Stimulated activated memory B cell treated with anti-CD40 and anti-IgM and Interleukin-4, amounts not matched to agents 10 μg/mL and 1 μg/mL and 100 μg/mL, for 72 hours (primary cell): ENCODE measurements at regions not wholly inside any gene's neighbourhood (a gene's known extent, or its start where the extent isn't known, plus 50 kb on each side); places are given as distances from the start of the nearest gene placed in this dataset.
A peak's percentile ranks its signal among the peaks of the same experiment; 100 is the strongest.

Source experiments
- ATAC-seq: fragments of 150-1000 bp; cut with Tn5 transposase; 2 replicates; pipeline ENCODE4 v1.10.0; 2021
- H3K27ac Mint-ChIP-seq: one replicate; pipeline ENCODE4 v1.8.0; 2022; ENCODE audit warnings: mild to moderate bottlenecking, mixed read lengths
- H3K27me3 Mint-ChIP-seq: one replicate; pipeline ENCODE4 v1.8.0; 2022; ENCODE audit warnings: mixed read lengths
- H3K36me3 Mint-ChIP-seq: one replicate; pipeline ENCODE4 v1.8.0; 2022; ENCODE audit warnings: mixed read lengths
- H3K4me1 Mint-ChIP-seq: one replicate; pipeline ENCODE4 v1.8.0; 2022; ENCODE audit warnings: mixed read lengths
- H3K4me3 Mint-ChIP-seq: one replicate; pipeline ENCODE4 v1.8.0; 2022; ENCODE audit warnings: mild to moderate bottlenecking, moderate library complexity, mixed read lengths
- H3K9me3 Mint-ChIP-seq: one replicate; pipeline ENCODE4 v1.8.0; 2022; ENCODE audit warnings: mixed read lengths

GRCh38 chr10:91153508-91153907 is 67.0 kb upstream of the PCGF5 start:
- Mint-ChIP-seq H3K27me3 (no peaks in the 10 kb centered on the region), H3K9me3 (no peaks in the 10 kb centered on the region), H3K27ac (no peak overlapping the region), H3K4me1 (no peaks in the 10 kb centered on the region), H3K36me3 (peaks cover 23% of the 10 kb centered on the region), H3K4me3 (no peak overlapping the region)
- ATAC-seq, result no peak

- no peaks in the 10 kb centered on the region for H3K4me1 Mint-ChIP-seq
- H3K4me3 Mint-ChIP-seq, result no peak overlapping the region
- no peaks in the 10 kb centered on the region for H3K9me3 Mint-ChIP-seq
- H3K27me3 Mint-ChIP-seq, result no peaks in the 10 kb centered on the region
- no peak for ATAC-seq
- peaks cover 19% of the 10 kb centered on the region for H3K36me3 Mint-ChIP-seq
- H3K27ac Mint-ChIP-seq, result no peak overlapping the region
Observed at GRCh38 chr10:91154842-91155241, 65.6 kb upstream of the PCGF5 start.

GRCh38 chr10:91156196-91156595 is 64.3 kb upstream of the PCGF5 start:
- Mint-ChIP-seq H3K36me3 (peaks cover 16% of the 10 kb centered on the region), H3K9me3 (no peaks in the 10 kb centered on the region), H3K27ac (no peak overlapping the region), H3K4me3 (no peak overlapping the region), H3K27me3 (no peaks in the 10 kb centered on the region), H3K4me1 (peaks cover 4% of the 10 kb centered on the region)
- ATAC-seq, result no peak

- H3K27me3 Mint-ChIP-seq, result no peaks in the 10 kb centered on the region
Observed at GRCh38 chr10:91159254-91159783, 61.1 kb upstream of the PCGF5 start.

GRCh38 chr10:91162050-91162494 is 58.4 kb upstream of the PCGF5 start:
- H3K4me1 Mint-ChIP-seq, result peaks cover 37% of the 10 kb centered on the region
- ATAC-seq, result no peak

More at GRCh38 chr10:91159254-91159783, 61.1 kb upstream of the PCGF5 start:
- peaks cover 6% of the 10 kb centered on the region for H3K36me3 Mint-ChIP-seq
- ATAC-seq, result no peak
- H3K27ac Mint-ChIP-seq, result no peak overlapping the region
- H3K4me3 Mint-ChIP-seq, result no peak overlapping the region
- no peaks in the 10 kb centered on the region for H3K9me3 Mint-ChIP-seq
- H3K4me1 Mint-ChIP-seq, result peaks cover 20% of the 10 kb centered on the region

GRCh38 chr10:91162495-91163268 is 57.8 kb upstream of the PCGF5 start:
- peak; percentile 86 for ATAC-seq
- Mint-ChIP-seq H3K4me3 (peak overlapping the region; percentile 89), H3K27ac (peak overlapping the region; percentile 89), H3K9me3 (no peaks in the 10 kb centered on the region), H3K4me1 (peaks cover 43% of the 10 kb centered on the region), H3K27me3 (no peaks in the 10 kb centered on the region), H3K36me3 (peaks cover 6% of the 10 kb centered on the region)

More at GRCh38 chr10:91162050-91162494, 58.4 kb upstream of the PCGF5 start:
- H3K9me3 Mint-ChIP-seq, result no peaks in the 10 kb centered on the region
- H3K27ac Mint-ChIP-seq, result peak overlapping the region; percentile 89
- no peaks in the 10 kb centered on the region for H3K27me3 Mint-ChIP-seq
- H3K4me3 Mint-ChIP-seq, result peak overlapping the region; percentile 89
- H3K36me3 Mint-ChIP-seq, result peaks cover 6% of the 10 kb centered on the region

- Mint-ChIP-seq H3K4me1 (peaks cover 50% of the 10 kb centered on the region), H3K27me3 (no peaks in the 10 kb centered on the region), H3K9me3 (peaks cover 4% of the 10 kb centered on the region), H3K4me3 (peak overlapping the region; percentile 88), H3K27ac (peak overlapping the region; percentile 89), H3K36me3 (peaks cover 13% of the 10 kb centered on the region)
- ATAC-seq, result peak; percentile 75
Observed at GRCh38 chr10:91163269-91163868, 57.1 kb upstream of the PCGF5 start.

- Mint-ChIP-seq H3K4me3 (peak overlapping the region; percentile 88), H3K27ac (peak overlapping the region; percentile 89), H3K9me3 (peaks cover 5% of the 10 kb centered on the region), H3K36me3 (peaks cover 14% of the 10 kb centered on the region), H3K27me3 (no peaks in the 10 kb centered on the region), H3K4me1 (peaks cover 51% of the 10 kb centered on the region)
- ATAC-seq, result peak; percentile 60
Observed at GRCh38 chr10:91163869-91164474, 56.5 kb upstream of the PCGF5 start.

- Mint-ChIP-seq H3K4me3 (peak overlapping the region; percentile 88), H3K36me3 (peaks cover 15% of the 10 kb centered on the region), H3K9me3 (peaks cover 5% of the 10 kb centered on the region), H3K4me1 (peaks cover 51% of the 10 kb centered on the region), H3K27me3 (no peaks in the 10 kb centered on the region), H3K27ac (peak overlapping the region; percentile 89)
- ATAC-seq, result no peak
Observed at GRCh38 chr10:91164520-91165065, 55.9 kb upstream of the PCGF5 start.

- no peak for ATAC-seq
- Mint-ChIP-seq H3K27me3 (no peaks in the 10 kb centered on the region), H3K4me1 (peaks cover 48% of the 10 kb centered on the region), H3K27ac (peak overlapping the region; percentile 4), H3K36me3 (peaks cover 34% of the 10 kb centered on the region), H3K4me3 (no peak overlapping the region), H3K9me3 (peaks cover 5% of the 10 kb centered on the region)
Observed at GRCh38 chr10:91167406-91167805, 53.1 kb upstream of the PCGF5 start.

GRCh38 chr10:91170418-91170817 is 50.0 kb upstream of the PCGF5 start:
- Mint-ChIP-seq H3K4me1 (peaks cover 33% of the 10 kb centered on the region), H3K27ac (no peak overlapping the region), H3K36me3 (peaks cover 41% of the 10 kb centered on the region), H3K9me3 (peaks cover 5% of the 10 kb centered on the region), H3K27me3 (no peaks in the 10 kb centered on the region), H3K4me3 (no peak overlapping the region)
- no peak for ATAC-seq
